ENCODE measurements at regions not wholly inside any gene's neighbourhood (a gene's known extent, or its start where the extent isn't known, plus 50 kb on each side); places are given as distances from the start of the nearest gene placed in this dataset.

DNA sequence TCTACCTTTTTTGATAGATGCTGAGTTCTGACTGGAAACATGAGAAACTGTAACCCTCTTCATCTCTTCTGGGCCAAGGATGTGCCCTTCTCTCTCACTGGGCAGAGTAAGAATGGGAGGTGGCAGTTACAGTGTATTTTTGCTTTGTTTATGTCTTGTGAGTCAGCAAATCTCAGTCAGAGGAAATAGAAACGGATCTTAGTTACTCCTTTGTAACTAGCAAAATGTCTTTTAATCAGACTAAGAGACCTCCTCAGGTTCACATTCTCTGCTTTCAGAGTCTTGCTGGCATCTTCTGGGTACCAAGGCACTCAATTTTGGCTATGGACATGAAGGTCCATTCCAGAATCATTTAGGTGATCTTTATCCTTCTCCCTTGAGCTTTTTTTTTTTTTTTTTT is 70.9 kb downstream of the HHEX start (continued):
- TF ChIP-seq DPF2 (IDR thresholded peaks at IDR 0.05) (0 out of 2 replicates have a peak, but pooled peaks have one; percentile 56), C11orf30 (IDR thresholded peaks at IDR 0.05; ENCODE audit: low read depth) (peak; percentile 93), EP300 (IDR thresholded peaks at IDR 0.05; ENCODE audit: low read length) (0 out of 2 replicates have a peak, but pooled peaks have one; percentile 7), FOXJ2 (tag; IDR thresholded peaks at IDR 0.05) (peak; percentile 61; the same call in 1 of the 2 replicates), MAFF (IDR thresholded peaks at IDR 0.05; ENCODE audit: low read length) (peak; percentile 67; the same call in 1 of the 2 replicates), RCOR1 (IDR thresholded peaks at IDR 0.05; ENCODE audit: borderline replicate concordance in 1 of 2, low read depth in 2 of 2, low read length in 2 of 2) (peak in 1 of 2 experiments; percentile 58; a peak in 1 of 4 replicates), TCF7L2 (IDR thresholded peaks at IDR 0.05; ENCODE audit: low read depth, low read length) (no peak), CBFA2T2 (conservative IDR thresholded peaks at IDR 0.05) (no peak), ZNF384 (IDR thresholded peaks at IDR 0.05; ENCODE audit: low read depth, low read length) (peak; percentile 64), NFE2L1 (tag; IDR thresholded peaks at IDR 0.05; ENCODE audit: borderline replicate concordance, low read depth) (peak; percentile 42; the same call in 1 of the 2 replicates), CEBPB (tag; IDR thresholded peaks at IDR 0.05) (no peak)

DNA sequence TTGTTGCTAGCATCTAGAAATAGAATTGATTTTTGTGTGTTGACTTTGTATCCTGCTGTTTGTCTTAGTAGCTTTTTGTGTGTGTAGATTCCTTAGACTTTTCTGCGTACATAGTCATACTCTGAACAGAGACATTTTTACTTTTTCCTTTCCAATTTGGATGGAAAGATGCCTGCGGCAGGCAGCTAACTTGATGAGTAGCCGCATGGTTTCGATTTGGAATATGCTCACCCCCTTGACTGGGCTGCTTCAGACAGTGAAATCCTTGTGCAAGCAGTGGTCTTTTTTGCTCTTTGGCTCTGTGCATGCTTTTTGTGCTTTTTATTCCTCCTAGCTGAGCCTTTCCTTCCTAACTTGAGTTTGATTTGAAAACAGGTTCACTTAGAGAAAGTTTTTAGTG is 71.8 kb downstream of the HHEX start:
- FAIRE-seq (no peak), ATAC-seq (no peak), DNase-seq (ENCODE audit: extremely low read depth in 1 of 4, low spot score in 3 of 4) (peak in 1 of 4 experiments; percentile 31)
- Histone ChIP-seq H3K9me3 (replicated peaks; ENCODE audit: control insufficient read depth, insufficient read depth, low read depth, low read length) (no peaks in the 10 kb centered on the region), H3K9ac (ENCODE audit: insufficient read depth in 1 of 2, low read depth in 2 of 2, low read length in 2 of 2) (peak overlapping the region in 1 of 2 experiments; percentile 53; a peak in 2 of 4 replicates), H3K79me2 (ENCODE audit: control insufficient read depth, insufficient read depth, low read length) (peaks cover 3% of the 10 kb centered on the region; the same call in 1 of the 3 replicates), H3K36me3 (ENCODE audit: control insufficient read depth, insufficient read depth, low read length) (no peaks in the 10 kb centered on the region), H3K27me3 (ENCODE audit: control insufficient read depth in 2 of 2, insufficient read depth in 2 of 2, low read length in 2 of 2) (no peaks in the 10 kb centered on the region), H4K20me1 (replicated peaks; ENCODE audit: control insufficient read depth, insufficient read depth, low read length) (no peaks in the 10 kb centered on the region), H2AFZ (ENCODE audit: low read depth, low read length) (peak overlapping the region; percentile 90), H3K27ac (ENCODE audit: extremely low read depth, low read depth, low read length) (peak overlapping the region; percentile 61), H3K4me1 (replicated peaks in 1 of 2; ENCODE audit: control insufficient read depth in 2 of 2, insufficient read depth in 2 of 2, low read length in 2 of 2) (peaks cover 7 to 34% of the 10 kb centered on the region in 2 experiments; a peak in 4 of 5 replicates), H3K4me3 (no peak overlapping the region; the same call in 1 of the 2 replicates), H3K9me1 (ENCODE audit: control insufficient read depth, insufficient read depth, low read length) (no peaks in the 10 kb centered on the region), H3K4me2 (ENCODE audit: insufficient read depth, low read length) (peak overlapping the region; percentile 65)
- intact Hi-C loops (cut with micrococcal nuclease) (no loop called here), in situ Hi-C loops (cut with MboI) (no loop called here)
- no peak for TF ChIP-seq TBP (optimal IDR thresholded peaks at IDR 0.05; ENCODE audit: low read depth, low read length)
- TF ChIP-seq, protein P1, sequence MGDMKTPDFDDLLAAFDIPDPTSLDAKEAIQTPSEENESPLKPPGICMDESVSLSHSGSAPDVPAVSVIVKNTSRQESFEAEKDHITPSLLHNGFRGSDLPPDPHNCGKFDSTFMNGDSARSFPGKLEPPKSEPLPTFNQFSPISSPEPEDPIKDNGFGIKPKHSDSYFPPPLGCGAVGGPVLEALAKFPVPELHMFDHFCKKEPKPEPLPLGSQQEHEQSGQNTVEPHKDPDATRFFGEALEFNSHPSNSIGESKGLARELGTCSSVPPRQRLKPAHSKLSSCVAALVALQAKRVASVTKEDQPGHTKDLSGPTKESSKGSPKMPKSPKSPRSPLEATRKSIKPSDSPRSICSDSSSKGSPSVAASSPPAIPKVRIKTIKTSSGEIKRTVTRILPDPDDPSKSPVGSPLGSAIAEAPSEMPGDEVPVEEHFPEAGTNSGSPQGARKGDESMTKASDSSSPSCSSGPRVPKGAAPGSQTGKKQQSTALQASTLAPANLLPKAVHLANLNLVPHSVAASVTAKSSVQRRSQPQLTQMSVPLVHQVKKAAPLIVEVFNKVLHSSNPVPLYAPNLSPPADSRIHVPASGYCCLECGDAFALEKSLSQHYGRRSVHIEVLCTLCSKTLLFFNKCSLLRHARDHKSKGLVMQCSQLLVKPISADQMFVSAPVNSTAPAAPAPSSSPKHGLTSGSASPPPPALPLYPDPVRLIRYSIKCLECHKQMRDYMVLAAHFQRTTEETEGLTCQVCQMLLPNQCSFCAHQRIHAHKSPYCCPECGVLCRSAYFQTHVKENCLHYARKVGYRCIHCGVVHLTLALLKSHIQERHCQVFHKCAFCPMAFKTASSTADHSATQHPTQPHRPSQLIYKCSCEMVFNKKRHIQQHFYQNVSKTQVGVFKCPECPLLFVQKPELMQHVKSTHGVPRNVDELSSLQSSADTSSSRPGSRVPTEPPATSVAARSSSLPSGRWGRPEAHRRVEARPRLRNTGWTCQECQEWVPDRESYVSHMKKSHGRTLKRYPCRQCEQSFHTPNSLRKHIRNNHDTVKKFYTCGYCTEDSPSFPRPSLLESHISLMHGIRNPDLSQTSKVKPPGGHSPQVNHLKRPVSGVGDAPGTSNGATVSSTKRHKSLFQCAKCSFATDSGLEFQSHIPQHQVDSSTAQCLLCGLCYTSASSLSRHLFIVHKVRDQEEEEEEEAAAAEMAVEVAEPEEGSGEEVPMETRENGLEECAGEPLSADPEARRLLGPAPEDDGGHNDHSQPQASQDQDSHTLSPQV (IDR thresholded peaks at IDR 0.05), result 0 out of 2 replicates have a peak, but pooled peaks have one; percentile 12
- POLR2A ChIA-PET, result interaction anchor here (0.6 to 1.8 kb wide), 4 partner anchors 10 to 67 kb away, joined by 3 to 5 read pairs (median 4); no protein-coding TSS in a partner anchor
- CTCF ChIA-PET (ENCODE audit: low intra/inter-chr PET ratio), result no interaction called here
- BruUV-seq (replicated peaks), result no TSS peak
- 37% methylated on average over 4 of the region's 4 CpGs for WGBS (ENCODE audit: insufficient coverage, low coverage, missing lambda C conversion rate)

All from K562 (cell line).